ENCODE measurements at regions not wholly inside any gene's neighbourhood (a gene's known extent, or its start where the extent isn't known, plus 50 kb on each side); places are given as distances from the start of the nearest gene placed in this dataset.
A peak's percentile ranks its signal among the peaks of the same experiment; 100 is the strongest.

DNA sequence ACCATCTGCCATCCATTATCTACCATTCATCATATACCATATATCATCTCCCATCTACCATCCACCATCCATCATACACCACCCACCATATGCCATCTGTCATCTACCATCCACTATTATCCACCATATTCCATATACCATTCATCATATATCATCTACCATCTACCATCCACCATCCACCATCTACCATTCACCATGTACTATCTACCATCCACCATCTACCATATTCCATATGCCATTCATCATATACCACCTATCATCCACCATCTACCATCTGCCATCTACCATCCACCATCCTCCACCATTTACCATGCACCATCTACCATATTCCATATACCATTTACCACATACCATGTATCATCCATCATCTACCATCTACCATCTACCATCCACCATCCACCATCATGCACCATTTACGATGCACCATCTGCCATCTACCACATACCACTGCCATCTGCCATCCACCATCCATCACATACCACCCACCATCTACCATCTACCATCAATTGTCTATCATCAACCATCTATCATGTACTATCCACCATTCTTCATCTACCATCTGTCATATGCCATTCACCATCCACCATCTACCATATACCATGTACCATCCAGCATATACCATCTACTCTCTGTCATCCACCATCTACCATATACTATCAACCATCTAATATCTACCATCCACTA is 50.6 kb upstream of the RAB4A start:
- Histone ChIP-seq H3K27me3 (replicated peaks in 2 of 5; ENCODE audit: control insufficient read depth in 4 of 5, insufficient read depth in 5 of 5, low read length in 4 of 5) (no peaks in the 10 kb centered on the region), H3K36me3 (ENCODE audit: control insufficient read depth in 4 of 4, insufficient read depth in 4 of 4, low read length in 3 of 4) (no peaks in the 10 kb centered on the region), H3K4me3 (ENCODE audit: control insufficient read depth in 1 of 7, extremely low read depth in 1 of 7, insufficient read depth in 4 of 7, low read depth in 2 of 7, low read length in 6 of 7) (no peak overlapping the region), H3K9me3 (ENCODE audit: control extremely low read depth in 1 of 5, control insufficient read depth in 4 of 5, insufficient read depth in 2 of 5, low read depth in 1 of 5, low read length in 4 of 5) (no peaks in the 10 kb centered on the region), H3K4me1 (ENCODE audit: control extremely low read depth in 1 of 4, control insufficient read depth in 4 of 4, insufficient read depth in 4 of 4, low read length in 3 of 4) (peaks cover 0 to 6% (median 0%) of the 10 kb centered on the region in 4 experiments), H3K27ac (ENCODE audit: insufficient read depth in 1 of 2, low read depth in 1 of 2, low read length in 2 of 2, poor library complexity in 1 of 2, severe bottlenecking in 2 of 2) (no peak overlapping the region)
- no peak for DNase-seq
- ChIA-PET CTCF (no interaction called here), POLR2A (no interaction called here)
- WGBS (ENCODE audit: insufficient coverage), result 100% methylated on average over 1 of the region's 1 CpG

DNA sequence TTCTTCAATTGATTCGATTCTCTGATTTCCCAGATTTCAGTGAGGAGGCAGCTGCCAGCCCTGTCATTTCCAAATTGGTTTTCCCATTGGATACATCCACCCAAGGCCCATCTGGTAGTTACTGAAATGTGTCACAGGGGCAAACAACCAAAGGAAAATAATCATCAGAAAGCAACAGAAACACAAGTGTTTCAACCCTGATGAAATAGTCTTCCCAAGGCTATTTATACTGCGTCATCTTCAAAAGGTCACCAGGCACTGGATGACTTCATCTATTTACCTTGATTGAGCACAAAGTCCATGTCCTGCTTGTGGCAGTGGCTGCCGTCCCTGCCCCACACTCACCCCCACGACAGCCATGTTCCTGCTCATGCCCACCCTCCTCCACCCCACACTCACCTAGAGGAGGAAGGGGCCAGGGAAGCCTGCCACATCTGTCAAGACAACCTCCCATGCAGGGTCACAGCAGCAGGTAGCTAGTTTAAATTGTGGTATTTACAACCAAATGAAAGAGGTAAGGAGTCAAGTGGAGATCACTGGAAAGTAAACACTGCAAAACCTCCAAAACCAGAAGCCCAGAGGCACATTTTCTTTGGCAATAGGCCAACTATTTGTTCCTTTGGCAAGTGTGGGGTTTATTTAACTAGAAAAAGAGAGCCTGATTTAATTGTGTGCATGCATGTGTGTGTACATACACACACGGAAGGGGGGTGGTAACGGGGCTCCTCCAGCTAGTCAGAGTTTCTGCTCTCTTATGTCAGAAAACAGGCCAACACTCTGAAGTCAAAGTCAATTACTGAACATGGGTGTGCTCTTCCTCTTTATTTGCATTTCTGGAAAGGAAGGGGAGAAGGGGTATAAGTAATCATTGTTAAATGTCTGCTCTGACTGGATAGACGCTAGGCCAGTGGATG is 49.5 kb upstream of the RAB4A start:
- WGBS (ENCODE audit: insufficient coverage), result 94% methylated on average over 5 of the region's 7 CpGs
- POLR2A ChIA-PET, result no interaction called here

More for the DNA sequence above, 49.5 kb upstream of the RAB4A start:
- CTCF ChIA-PET, result interaction anchor here (1.1 kb wide), 1 partner anchor 56 kb away, joined by 3 read pairs; no protein-coding TSS in a partner anchor
- H3K36me3 ChIP-seq (ENCODE audit: control insufficient read depth in 4 of 4, insufficient read depth in 4 of 4, low read length in 3 of 4), result no peaks in the 10 kb centered on the region
- peak in 2 of 3 donors; percentile 14 to 20 for DNase-seq
- H3K27me3 ChIP-seq (replicated peaks in 2 of 5; ENCODE audit: control insufficient read depth in 4 of 5, insufficient read depth in 5 of 5, low read length in 4 of 5), result no peaks in the 10 kb centered on the region
- no peaks in the 10 kb centered on the region for H3K9me3 ChIP-seq (ENCODE audit: control extremely low read depth in 1 of 5, control insufficient read depth in 4 of 5, insufficient read depth in 2 of 5, low read depth in 1 of 5, low read length in 4 of 5)
- H3K4me1 ChIP-seq (ENCODE audit: control extremely low read depth in 1 of 4, control insufficient read depth in 4 of 4, insufficient read depth in 4 of 4, low read length in 3 of 4), result peaks cover 0 to 6% (median 0%) of the 10 kb centered on the region in 4 experiments
- H3K4me3 ChIP-seq (ENCODE audit: control insufficient read depth in 1 of 7, extremely low read depth in 1 of 7, insufficient read depth in 4 of 7, low read depth in 2 of 7, low read length in 6 of 7), result no peak overlapping the region
- no peak overlapping the region for H3K27ac ChIP-seq (ENCODE audit: insufficient read depth in 1 of 2, low read depth in 1 of 2, low read length in 2 of 2, poor library complexity in 1 of 2, severe bottlenecking in 2 of 2)
